HG03060 (cell line): ENCODE measurements at regions not wholly inside any gene's neighbourhood (a gene's known extent, or its start where the extent isn't known, plus 50 kb on each side); places are given as distances from the start of the nearest gene placed in this dataset.

Source experiments
- ATAC-seq: cut with Tn5 transposase; IDR thresholded peaks from one replicate; pipeline ENCODE4 v1.9.1; 2021; ENCODE audit warnings: low read depth, moderate number of reproducible peaks; ENCODE audit not compliant: unreplicated experiment

DNA sequence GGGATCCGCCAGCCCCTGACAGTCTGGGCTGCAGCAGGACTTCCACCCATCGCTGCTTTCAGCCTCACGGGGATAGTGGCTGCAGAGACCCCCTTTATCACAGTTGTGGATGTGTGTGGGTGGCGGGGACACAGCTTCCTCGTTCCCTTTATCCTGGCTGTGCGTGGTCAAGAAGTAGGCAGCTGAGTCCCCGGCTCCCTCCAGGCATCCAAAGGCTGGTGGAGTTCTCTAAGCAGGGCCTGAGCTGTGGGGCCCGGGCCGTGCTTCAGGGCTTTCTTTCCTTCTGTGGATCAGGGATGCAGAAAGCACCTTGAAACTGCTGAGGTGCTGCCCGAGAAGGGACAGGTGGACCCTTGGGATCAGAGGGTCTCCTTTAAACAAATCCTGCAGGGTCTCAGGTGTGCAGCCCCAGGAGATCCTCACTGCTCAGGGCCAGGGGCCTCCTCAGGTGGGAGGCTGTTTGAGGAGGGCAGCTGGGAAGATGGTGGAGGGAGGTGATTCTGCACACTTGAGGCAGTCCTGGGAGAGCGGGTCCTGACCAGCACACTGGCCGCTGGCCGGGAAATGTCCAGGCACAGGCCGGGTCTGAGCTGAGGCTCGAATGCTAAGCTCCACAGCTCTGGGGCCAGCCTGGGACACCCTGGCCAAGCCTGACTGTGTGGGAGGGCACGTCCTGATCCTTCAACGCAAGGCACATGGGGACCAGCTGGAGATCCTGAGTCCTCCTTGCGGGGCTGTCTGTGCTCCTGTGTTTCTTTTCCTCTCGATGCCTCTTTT is 1024.3 kb downstream of the BRD1 start:
- no peak for ATAC-seq

DNA sequence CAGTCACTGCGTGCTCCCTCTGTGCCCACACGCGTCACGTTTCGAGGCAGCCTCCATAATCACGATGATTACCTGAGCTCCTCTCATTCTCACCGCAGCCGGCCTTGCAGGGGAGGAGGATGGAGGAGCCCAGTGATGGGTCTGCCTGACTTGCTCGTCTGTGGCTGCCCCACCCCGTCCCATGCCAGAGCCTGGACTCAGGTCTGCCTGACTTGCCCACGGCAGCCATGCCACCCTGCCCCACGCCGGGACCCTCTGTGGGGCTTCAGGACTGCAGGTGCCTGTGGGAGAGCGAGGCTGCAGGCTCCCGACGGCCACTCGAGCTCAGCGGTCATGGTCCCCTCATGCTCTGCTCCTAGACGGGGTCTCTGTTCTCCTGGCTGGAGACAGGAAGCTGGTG is 1025.1 kb downstream of the BRD1 start:
- ATAC-seq: no peak

DNA sequence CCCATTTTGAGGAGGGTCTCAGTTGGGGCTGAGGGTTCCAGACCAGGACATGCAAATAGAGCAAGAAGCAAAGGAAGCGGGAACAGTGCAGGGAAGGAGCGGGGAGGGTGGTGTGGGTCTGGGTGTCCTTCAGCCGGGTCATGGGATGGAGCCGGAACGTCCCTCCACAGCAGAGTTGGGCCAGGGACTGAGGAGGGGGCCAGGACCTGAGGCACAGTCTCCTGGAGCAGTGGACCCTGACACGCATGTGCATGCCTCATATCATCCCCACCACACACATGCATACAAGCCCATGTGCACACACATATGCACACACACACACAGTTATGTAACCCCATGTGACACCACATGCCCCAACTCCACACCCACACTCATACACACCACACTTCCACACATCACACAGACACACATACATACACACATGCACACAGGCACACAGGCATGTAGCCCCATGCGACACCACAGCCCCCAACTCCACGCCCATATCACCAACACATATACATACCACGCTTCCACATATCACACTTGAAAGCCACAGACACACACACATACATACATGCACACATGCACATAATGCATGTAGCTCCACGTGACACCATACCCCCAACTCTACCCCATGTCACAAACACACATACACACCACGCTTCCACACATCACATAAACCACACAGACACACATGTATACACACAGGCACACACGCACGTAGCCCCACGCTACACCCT is 1026.6 kb downstream of the BRD1 start:
- no peak for ATAC-seq

DNA sequence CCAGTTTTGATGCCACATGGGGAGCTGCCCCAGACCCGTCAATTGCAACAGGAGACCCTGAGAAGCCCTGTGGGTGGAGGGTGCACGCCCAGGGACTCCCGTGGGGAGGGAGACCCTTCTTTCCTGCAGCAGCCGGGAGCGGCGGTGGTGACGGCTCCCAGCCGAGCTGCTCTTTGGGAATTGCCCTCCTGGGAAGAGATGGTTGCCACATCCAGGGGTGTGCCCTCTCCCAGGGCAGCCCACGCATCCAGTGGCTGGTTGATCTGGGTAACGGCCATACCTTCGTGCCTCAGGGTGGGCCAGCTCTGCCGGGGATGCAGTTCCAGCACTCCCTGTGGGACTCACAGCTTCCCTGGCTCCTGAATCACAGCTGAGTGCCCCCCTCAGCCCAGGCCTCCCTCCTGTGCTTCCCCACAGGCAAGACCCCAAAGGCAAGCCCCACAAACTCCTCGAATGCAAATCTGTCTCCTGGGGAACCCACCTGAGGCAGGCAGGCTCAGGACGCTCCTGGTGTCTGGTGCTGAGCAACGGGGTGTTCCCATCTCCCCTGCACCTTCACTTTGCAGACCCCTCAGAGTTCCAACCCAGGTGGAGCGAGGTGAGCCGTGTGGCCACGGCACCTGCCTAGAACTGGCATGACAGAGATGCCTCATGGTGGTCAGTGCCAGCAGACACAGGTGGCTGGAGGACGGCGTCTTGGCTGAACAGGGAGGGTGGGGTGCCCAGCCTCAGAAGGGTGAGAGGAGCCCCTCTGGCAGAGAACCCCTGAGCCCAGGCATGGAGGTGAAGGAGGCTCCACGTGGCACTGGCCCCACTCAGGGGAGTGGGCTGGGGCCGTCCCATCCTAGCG is 1027.4 kb downstream of the BRD1 start:
- no peak for ATAC-seq

DNA sequence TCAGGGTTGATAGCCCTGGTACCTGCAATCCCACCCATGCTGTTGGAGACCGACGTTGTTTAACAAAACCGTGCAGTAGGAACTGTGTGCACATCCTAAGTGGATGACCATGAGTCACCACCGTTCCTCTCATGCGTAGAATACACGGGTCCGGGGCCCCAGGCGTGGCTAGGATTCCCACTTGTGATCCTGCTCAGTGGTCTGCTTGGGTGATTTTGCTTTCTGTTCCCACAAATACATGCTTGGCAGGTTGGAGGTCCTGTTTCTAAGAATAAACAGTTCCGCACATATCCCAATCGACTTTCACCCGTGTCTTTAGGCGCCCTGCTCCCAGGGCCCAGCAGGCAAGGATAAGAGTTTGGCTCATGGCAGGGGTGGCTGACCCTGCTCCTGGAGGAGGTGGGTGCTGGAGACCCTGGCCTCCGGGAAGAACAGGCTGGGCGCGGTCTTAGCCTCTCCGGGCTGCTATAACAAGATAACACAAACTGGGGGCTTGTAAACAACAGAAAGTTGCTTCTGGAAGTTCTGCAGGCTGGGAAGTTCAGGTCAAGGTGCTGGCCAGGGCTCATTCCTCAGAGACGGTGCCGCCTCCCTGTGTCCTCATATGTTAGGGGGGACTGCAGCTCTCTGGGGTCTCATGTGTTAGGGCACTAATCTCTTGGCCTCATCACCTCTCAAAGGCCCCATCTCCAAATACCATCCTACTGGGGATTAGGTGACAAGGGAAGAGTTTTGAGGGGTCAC is 1028.3 kb downstream of the BRD1 start:
- ATAC-seq: no peak

DNA sequence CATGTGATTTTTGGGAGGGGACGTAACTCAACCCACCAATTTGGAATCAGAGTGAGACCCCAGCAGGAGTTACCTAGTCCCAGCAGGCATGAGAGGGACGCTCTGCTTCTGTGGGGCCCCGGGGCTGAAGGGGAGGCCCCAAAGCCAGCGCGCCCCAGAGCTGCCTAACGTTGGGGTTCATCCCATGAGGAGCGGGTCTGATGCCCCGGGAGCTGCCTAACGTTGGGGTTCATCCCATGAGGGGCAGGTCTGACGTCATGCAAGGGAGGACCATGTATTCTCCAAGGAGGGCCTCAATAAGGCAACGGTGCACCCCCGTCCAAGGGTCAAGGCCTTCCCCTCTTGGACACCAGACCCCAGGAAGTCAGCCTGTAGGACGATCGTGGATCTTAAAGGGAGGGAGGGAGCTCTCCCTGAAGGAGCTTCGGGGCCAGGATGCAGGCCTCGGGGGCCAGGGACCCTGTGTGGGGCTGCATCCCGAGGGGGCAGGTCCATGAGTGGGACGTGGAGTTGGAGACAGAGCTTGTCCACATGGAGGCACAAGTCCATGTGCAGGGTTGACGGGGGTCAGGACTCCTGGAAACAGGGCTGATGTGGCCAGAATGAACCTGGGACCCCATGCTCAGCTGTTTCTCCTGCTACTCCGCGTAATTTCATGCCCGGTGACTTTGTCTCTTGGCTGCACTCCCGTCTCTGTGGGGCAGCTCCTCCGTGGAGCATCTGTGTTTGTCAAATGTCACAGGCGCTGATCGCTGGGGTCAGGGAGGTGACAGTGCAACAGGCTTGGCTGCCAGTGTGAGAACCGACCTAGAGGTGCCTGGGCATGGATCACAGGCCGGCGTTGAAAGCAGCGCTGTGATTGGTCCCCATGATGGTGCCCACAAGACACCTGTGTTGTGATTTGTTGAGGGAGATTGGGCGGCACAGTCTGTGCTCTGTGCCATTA is 1029.1 kb downstream of the BRD1 start:
- no peak for ATAC-seq

DNA sequence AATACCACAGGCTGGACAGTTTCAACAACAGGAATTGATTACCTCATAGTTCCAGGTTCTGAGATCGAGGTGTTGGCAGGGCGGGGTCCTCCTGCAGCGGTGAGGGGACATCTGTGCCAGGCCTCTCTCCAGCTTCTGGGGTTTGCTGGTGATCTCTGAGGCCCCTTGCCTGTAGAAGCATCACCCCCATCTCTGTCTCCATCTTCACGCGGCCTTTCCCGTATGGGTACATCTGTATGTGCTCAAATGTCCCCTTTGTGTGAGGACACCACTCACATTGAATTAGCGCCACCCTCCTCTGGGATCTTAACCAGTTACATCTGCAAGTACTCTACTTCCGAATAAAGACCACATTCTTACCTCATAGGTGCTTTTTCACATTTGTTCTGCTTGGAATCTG is 1029.9 kb downstream of the BRD1 start:
- ATAC-seq: no peak

DNA sequence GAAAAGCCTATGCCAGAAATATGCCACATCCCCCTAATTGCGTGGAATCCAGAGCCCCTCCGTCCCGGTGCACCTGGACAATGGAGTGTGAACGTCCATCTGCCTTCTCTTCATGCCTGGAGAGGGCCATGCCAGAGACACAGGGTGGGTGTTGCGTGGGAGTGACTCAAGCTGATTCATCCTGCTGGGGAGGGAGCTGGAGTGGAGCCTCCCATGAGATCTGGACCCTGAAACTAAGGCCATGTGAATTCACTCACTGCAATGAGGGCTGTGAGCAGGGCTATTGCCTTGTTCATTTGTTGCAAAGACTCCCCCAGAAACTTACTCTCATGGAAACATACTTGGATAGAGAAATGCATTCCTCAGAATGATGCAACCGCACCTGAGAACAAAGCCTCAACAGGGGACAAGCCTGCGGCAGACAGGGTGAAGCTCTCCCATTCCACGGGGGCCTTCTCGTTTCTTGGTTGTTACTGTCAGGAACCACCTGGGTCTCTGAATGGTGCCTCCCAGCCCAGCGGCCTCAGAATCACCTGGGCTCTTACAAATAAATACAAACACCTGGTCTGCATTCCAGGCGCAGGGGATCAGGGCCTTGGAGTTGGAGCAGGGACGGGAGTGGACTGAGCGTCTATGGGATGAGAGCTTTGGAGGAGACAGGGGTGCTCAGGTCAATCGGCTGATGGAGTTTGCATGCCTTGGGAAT is 1031.2 kb downstream of the BRD1 start:
- no peak for ATAC-seq

DNA sequence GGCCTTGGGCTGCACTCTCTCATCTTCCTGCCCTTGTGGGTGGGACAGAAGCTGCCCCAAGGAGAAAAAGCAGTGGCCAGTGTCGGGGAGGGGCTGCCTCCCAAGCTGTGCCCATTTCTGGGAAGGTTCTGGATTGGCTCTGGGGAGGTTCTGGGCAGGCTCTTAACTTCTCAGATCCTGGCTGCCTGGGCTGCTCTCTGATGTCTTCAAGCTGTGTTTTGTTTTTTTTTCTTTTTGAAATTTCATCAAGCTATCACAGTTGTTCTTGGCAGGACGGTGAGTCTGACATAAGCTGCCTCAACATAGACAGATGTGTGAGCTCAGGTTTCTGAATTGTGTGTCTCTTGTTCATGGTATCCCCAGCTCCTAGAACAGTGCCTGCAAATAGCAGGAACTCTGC is 1032.0 kb downstream of the BRD1 start:
- no peak for ATAC-seq

DNA sequence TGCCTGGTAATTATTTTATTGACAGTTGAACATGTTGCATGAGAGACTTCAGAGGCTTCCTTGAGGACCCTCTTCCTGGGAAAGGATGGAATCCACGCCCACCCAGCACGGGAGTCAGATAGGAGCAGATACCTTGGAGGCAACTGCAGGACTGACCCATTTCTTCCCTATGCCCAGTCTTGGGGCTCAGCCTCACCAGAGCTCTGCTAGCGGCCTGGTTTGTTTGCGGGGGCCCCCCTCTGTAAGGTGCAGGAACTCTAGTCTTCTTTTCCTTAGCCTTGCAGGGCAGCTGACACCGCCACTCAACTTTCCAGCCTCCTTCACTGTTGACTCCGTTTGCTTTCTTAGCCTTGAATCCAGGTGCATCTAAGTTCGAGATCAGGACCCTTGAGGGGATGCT is 1032.8 kb downstream of the BRD1 start:
- ATAC-seq: no peak

DNA sequence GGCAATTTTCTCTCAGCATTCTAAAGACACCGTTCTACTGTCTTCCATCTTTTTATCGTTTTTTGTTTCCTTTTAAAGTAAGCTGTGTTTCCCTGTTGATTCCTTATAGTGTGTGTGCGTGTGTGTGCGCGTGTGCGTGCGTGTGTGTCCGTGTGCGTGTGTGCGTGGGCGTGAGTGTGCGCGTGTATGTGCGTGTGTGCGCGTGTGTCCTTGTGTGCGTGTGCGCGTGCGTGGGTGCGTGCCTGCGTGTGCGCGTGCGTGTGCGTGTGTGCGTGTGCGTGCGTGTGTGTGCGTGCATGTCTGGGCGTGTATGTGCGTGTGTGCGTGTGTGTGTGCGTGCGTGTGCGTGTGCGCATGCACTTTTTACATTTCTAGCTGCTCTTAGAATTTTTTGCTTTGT is 1033.7 kb downstream of the BRD1 start:
- ATAC-seq: no peak

DNA sequence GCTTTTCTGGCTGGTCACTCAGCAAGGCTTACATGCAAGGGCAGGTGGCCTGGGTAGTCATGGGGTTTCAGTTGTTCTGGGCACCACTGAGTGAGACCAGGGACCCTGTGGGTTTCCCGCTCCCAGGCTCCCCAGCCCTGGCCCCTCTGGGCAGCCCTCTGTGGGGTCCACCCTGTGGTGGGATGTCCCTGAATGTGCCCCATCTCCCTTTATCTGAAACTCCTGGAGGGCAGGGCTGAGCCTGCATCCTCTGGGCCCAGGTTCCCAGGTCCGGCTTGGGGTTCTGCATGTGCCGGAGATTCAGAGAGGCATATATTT is 1041.0 kb downstream of the BRD1 start:
- no peak for ATAC-seq

DNA sequence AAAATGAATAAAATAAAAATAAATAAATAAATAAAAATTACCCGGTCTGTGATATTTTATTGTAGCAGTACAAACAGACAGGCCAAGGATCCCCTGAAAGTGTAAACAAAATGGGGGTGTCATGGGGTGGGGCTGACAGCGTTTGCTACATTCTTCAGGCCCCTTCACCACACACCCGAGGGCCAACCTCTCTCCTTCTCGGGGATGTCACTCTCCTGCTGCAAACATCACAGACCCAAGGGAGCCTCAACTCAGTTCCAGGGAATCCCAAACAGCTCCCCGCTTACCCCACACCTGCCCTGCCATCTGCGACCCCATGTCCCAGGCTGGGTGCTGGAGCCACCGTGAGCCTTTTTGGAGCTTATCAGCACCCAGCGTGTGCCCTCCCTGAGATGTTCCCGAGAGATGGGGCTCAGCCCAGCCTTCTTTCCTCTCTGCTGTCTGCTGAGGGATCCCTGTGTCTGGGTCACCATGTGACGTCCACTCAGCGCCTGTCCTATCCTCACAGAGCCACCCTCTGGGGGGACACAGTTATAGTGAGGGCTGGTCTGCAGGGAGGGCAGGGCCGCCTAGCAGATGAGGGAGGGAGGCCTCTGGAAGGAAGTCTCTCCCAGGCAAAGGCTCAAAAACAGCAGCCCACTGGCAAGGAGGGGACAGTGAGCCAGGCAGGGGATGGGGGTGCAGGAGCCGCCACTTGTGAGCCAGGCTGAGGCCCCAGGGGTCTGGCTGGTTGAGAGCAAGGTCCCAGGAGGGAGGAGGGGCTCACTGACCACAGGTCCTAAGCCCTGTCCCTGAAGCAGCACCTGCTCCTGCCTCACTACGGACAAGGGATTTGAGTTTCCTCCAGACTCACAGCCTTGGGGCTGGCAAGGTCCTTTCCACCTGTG is 1041.6 kb downstream of the BRD1 start:
- no peak for ATAC-seq

DNA sequence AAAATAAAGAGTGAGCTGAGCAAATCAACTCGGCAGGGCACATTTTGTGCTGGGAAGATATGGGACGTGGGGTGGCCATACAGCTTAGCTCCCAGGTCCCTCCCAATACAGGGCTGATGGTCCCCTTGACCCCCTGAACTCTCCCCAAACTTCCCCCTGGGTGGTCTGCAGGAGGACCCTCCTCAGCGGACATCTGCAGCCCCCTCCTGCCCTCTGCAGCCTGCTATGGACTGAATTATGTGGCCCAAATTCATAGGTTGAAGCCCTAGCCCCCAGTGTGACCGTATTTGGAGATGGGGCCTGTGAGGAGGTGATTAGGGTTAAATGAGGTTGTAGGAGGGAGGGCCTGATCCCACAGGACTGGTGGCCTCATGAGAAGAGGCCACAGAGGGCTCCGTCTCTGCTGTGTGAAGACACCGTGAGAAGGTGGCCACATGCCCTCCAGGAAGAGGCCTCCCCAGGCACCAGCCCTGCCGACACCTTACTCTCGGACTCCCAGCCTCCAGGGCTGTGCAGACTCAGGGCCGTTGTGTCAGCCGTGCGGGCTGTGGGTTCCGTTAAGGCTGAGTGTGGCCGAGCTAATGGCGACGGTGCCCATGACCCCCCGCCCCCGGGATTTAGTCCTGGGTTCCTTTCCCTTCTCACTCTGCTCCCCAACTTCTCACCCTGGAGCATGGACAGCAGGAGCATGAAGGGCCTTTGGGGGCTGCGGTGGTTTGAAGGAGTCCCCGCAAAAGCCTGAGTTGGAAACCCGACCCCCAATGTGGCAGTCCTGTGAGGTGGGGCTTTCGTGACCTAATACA is 1042.8 kb downstream of the BRD1 start:
- no peak for ATAC-seq

DNA sequence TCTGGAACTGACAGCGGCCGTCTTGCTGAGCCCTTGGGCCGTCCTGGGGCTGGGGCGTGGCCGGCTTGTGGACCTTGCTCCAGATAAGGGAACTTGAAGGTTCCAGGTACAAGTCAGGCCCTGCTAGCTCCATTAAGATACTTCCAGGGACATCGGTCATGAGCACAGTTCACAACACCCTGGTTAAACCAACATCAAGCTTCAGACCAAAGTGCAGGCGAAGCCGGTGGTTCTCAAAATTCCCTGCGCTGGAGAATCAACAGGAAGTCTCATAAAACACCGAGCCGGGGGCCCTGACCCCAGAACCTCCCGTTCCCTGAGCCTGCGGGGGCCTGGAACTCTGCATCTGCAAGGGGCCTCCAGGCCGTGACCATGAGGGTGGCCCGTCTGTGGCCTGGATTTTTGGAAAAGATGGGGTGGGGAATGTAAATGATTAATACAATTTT is 1043.8 kb downstream of the BRD1 start:
- no peak for ATAC-seq

DNA sequence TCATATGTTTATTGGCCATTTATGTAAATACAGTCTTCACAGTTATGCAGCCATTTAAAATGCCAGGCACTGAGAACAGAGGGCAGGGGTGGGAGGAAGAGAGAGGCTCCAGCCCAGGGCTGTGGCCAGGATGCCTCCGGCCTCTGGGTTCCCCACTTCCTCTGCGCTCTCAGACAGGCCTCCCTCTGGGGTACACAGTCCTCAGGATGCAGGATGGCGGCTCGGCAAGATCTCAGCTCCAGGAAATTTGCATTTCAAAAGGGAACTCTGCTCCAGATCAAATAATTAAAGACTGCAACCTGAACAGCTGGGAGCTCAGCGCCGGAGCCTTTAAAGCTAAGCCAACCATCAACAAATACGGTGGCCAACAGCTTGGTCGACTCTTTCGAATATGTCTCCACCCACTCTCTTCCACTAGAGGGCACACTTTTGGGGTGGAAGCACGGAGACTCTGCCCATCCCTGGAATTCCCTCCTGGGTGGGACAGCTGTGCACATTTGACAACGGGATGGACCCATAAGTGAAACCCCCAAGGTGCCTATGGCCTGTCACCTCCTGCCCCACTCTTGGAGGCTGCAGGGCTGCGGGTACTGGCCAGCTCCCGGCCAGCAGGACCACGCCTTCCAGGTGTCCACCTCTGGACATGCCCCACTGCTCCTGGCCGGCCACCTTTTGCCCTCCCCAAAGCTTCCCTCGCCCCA is 1044.7 kb downstream of the BRD1 start:
- no peak for ATAC-seq

DNA sequence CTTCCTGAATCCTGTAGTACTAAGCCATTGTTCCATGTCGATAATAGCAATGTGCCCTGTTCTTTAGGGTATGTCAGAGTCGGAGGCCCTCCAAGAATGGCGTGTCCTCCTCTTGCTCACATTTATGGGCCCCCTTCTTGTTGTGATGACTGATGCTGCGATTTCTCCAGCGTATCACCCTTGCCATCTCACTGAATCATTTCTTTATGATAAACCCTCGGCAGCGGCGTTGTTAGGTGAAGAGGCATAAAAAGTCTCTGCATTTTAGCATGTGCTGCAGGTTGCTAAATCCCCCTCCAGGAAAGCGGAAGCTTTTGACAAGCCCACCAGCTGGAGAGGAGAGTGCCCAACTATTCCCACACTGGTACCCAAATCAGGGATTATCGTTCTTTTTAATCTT is 1045.3 kb downstream of the BRD1 start:
- ATAC-seq: no peak
